ENCODE measurements at regions not wholly inside any gene's neighbourhood (a gene's known extent, or its start where the extent isn't known, plus 50 kb on each side); places are given as distances from the start of the nearest gene placed in this dataset.

DNA sequence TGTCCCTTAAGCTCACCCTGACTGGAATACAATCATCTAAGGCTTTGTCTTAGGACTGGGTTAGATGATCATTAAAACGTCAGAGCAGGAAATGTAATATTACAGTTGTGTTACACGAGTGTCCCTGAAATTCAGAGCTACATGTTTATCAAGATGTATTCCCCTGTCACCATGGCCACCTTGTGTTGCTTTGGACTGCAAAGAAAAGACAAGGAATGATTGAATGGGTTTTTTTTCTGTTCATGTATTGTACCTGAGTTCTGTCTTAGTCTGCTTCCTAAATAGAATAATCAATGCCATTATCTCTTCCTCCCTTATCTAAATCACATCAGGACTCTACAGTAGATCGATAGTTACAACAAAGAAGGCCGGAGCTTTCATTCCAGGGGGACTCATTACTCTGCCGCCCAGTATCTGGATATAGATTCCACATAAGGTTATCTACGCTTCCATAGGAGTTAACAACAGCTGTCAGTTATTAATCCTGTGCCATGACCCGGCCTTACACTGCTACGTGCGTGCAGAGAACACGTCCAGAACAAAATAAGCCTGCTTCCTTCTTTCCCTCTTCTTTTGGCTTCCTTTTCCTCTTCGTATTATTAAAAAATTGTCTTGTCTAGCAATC is 274.1 kb upstream of the SASH1 start:
- TF ChIP-seq CTCF (IDR thresholded peaks at IDR 0.05; ENCODE audit: insufficient read depth, low read depth, low read length), result no peak
- H3K4me3 ChIP-seq (ENCODE audit: low read depth, low read length), result no peak overlapping the region
- DNase-seq (ENCODE audit: low read depth), result no peak

DNA sequence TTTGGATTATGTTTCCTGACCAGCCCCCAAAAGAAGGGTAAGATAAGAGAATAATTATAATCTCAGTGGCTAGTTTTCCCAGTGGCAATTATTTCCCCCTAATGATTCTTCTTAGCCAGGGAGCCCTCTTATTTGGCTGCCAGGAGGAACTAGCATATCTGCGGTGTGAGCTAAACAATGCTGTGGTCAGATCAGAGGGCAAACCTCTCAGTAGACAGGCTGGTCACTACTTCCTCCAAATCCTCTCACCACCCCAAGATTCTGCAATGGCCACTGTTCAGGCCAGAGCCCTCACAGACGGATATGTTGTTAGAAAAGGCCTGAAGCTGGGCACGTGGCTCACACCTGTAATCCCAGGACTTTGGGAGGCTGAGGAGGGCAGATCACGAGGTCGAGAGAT is 273.4 kb upstream of the SASH1 start:
- no peak for DNase-seq (ENCODE audit: low read depth)

DNA sequence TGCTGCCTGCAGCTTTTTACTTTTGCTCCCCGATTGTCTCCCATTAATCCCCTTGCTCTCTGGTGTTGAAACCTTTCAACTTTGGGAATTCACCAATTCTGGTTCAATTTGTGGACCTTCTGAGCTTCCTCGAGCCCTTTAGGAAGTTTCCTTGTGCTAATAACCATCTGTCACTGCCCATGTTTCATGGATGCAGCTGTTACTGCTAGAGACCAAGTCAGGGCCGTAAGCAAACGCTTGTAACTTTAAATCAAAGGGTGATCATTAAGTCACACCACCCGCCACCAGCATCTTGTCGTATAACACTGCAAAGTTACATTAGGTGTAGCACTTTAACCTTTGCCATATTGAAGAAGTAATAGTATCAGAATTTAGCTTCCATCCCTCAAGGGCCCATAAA is 268.3 kb upstream of the SASH1 start:
- no peak overlapping the region for H3K4me3 ChIP-seq (ENCODE audit: low read depth, low read length)
- no peak for DNase-seq (ENCODE audit: low read depth)
- no peak for TF ChIP-seq CTCF (IDR thresholded peaks at IDR 0.05; ENCODE audit: insufficient read depth, low read depth, low read length)

More for the DNA sequence above, 273.4 kb upstream of the SASH1 start:
- H3K4me3 ChIP-seq (ENCODE audit: low read depth, low read length), result no peak overlapping the region
- no peak for TF ChIP-seq CTCF (IDR thresholded peaks at IDR 0.05; ENCODE audit: insufficient read depth, low read depth, low read length)

DNA sequence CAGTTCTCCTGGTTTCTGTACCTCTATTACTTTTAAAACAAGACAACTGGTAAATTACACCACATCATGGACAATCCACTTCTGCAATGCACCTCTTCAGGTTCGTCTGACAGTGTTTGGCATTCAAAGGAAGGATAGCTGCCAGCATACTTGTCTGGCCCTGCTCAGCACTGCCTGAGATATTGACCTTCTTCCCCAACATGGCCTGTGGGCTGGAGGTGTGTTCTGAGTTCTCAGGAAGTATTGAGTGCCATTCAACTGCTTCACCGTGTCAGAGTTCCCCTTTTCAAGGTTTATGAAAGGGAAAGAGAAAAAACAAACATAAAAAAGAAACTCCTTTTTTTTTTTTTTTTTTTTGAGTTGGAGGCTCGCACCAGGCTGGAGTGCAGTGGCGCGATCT is 267.9 kb upstream of the SASH1 start:
- no peak for TF ChIP-seq CTCF (IDR thresholded peaks at IDR 0.05; ENCODE audit: insufficient read depth, low read depth, low read length)
- DNase-seq (ENCODE audit: low read depth), result no peak
- no peak overlapping the region for H3K4me3 ChIP-seq (ENCODE audit: low read depth, low read length)

- no peak for TF ChIP-seq CTCF (IDR thresholded peaks at IDR 0.05; ENCODE audit: insufficient read depth, low read depth, low read length)
- DNase-seq (ENCODE audit: low read depth), result no peak
- no peak overlapping the region for H3K4me3 ChIP-seq (ENCODE audit: low read depth, low read length)
Observed at GRCh38 chr6:148075352-148075751, 267.3 kb upstream of the SASH1 start.

- DNase-seq (ENCODE audit: low read depth), result no peak
- no peak overlapping the region for H3K4me3 ChIP-seq (ENCODE audit: low read depth, low read length)
- no peak for TF ChIP-seq CTCF (IDR thresholded peaks at IDR 0.05; ENCODE audit: insufficient read depth, low read depth, low read length)
Observed at GRCh38 chr6:148076051-148076450, 266.6 kb upstream of the SASH1 start.

DNA sequence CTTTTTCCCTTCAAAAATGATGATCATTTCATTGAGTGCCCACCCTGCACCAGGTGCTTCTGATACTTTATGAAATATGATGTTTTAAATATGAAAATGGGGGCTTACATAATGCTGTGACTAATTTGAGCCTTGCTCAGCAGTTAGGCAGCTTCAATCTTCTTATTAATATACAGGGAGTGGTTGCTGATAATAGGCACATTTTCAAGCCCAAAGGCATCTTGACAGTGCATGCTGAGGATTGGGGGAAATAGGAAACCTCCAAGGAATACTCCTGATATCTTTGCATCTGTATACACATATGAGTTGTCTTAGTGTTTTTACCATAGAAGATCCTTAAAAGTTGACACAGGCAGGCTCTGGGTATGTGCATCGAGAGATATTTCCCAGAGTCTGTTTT is 262.3 kb upstream of the SASH1 start:
- H3K4me3 ChIP-seq (ENCODE audit: low read depth, low read length), result no peak overlapping the region
- no peak for DNase-seq (ENCODE audit: low read depth)
- no peak for TF ChIP-seq CTCF (IDR thresholded peaks at IDR 0.05; ENCODE audit: insufficient read depth, low read depth, low read length)
